NCI-H748 (cell line): ENCODE measurements at regions not wholly inside any gene's neighbourhood (a gene's known extent, or its start where the extent isn't known, plus 50 kb on each side); places are given as distances from the start of the nearest gene placed in this dataset.

Source experiments
- DNase-seq: peaks from one replicate; lab custom pipeline; 2025; ENCODE audit not compliant: unreplicated experiment; lab: John Stamatoyannopoulos, UW

DNA sequence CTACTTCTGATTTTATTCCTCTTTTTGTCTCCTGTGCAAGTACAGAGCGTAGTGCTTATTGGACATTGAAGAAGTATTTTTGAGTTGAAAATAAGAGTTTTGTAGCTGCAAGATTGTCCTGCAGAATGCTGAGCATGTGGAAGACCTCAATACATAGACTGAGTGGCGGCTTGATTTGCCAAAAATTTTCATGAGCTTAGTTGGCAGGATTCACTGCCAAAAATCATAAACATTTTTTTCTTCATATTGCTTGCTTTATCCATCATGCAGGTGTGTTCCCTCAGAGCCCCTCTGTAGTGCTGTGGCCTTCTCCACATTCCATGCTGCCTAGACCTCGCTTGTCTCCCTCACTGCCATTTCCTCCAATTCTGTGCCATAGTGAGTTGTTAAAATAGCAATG, 100.1 kb downstream of the DUSP10 start:
- no peak for DNase-seq

DNA sequence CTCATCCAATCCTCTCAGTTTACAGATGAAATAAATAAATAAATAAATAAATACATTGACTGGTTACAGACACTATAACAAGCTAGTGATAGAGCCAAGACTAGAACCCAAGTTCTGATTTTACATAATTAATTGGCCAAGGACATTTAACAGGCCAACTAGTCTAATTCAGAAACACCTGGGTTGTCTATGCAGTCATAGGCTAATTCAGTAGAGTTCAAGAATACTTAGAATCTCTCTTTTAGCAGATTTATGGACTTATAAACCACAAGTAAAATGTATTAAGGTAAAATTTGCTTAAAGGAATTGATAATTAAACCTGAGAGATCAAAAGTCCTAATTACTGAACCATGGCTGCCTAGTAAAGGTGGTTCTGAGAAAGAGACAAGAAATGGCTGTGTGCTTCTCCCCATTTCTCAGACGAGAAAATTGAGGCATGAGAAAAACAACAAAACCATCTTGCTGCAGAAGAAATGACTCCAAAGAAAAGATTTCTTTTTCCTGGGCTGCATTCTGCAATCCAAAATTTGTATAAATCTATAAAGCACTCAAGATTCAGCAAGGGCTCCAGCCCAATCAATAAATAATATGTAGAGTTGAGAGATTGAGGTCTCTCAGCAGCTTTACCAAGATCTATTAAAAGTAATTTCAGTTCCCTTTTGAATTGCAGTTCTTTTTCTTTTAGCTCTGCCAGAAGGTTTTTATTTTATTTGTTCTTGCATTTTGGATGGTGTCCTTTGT, 98.3 kb downstream of the DUSP10 start:
- DNase-seq = no peak

DNA sequence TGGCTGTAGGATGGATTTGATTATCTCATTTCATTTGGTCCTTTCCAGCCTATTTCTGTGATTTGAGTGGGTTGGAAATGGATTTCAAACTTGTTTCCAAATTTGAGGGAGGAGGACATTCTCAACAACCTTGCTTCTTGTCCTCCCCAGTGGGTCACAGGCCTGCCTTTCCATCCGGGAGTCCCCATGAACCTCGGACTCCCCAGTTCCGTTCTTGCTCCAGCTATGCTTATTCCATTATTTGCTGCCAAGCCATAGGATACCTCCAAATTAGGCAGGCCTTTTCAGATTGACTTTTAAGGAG, 97.8 kb downstream of the DUSP10 start:
- no peak for DNase-seq

GRCh38 chr1:221644663-221645258, 97.1 kb downstream of the DUSP10 start:
- DNase-seq = no peak

DNA sequence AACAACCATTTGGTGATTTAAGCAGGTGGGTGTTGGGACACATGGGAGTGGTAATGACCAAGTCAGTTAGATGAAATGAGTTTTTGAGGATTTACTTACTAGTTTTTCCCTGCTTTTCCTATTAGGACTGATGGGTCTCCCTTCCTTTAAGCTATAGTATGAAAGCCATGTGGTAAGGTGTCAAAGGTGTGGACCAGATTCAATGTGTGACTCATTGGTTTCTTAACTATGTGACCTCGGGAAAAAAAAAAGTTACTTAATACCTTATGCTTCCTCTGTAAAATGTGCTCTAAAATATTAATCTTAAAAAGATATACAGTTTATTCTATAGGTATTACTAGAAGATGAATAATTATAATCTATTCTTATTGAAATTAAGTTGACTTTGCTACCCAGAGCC, 93.7 kb downstream of the DUSP10 start:
- DNase-seq = no peak
